GM21528 (cell line): ENCODE measurements at regions not wholly inside any gene's neighbourhood (a gene's known extent, or its start where the extent isn't known, plus 50 kb on each side); places are given as distances from the start of the nearest gene placed in this dataset.
"Not testable (repeated sequence)": the region's sequence is repeated elsewhere in the genome, so short reads cannot be mapped to it uniquely, and the experiment has no call there.

Experiments used
- ATAC-seq: cut with Tn5 transposase; IDR thresholded peaks from one replicate; pipeline ENCODE4 v1.9.1; 2021; ENCODE audit warnings: mild to moderate bottlenecking, moderate library complexity; ENCODE audit not compliant: unreplicated experiment, low FRiP score

- no peak for ATAC-seq
Measured at GRCh38 chr13:23067129-23067528, 113.7 kb upstream of the SGCG start.

DNA sequence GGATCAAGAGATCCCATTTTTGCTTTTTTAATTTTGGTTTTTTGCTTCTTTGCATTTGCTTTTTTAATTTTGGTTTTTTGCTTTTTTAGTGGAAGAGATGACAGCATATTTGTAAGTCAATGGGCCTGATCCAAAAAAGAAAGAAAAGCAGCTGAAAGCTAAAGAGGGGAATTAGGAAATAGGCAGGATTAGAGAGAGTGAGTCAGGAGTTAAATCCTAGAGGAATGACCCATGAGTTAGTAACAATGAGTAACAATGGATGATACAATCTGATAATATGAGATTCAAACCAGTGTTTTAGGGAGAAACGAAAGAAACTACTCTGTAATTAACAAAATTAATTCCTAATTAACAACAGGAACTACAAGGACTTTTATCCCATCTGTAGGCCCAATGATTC lies 111.2 kb upstream of the SGCG start:
- no peak for ATAC-seq

DNA sequence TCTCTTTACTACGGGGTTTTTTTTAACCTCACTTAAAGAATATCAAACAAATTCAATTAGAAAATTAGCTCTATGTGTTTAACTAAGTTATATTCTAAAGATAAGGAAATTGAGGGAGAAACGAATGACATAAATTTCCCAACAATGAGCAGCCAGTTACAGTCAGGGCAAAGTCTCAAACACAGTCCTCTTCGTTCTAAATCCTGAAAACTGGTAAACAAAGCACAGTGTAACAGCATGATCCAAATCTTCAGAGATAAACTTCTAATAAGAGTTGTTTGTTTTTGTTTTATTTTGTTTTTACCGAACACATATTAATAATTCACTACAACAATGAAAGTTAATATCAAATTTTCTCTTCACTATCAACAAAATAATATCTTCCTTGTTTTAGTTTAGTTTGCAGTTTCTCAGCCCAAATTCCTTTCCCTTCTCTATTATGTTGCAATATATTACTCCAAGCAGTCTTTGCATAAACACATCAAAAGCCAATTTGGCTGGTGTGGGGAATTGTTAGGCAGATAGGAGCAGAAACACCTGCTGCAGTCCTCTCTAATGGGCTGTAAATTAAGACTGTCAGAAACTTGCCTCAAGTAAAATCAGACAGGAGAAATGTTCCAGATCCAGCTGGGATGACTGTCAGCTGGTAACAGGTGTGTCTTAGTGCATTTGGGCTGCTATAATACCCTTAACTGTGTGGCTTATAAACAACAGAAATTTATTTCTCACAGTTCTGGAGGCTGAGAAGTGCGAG lies 106.5 kb upstream of the SGCG start:
- ATAC-seq, result no peak

- no peak for ATAC-seq
Measured at GRCh38 chr13:23081220-23081619, 99.6 kb upstream of the SGCG start.

DNA sequence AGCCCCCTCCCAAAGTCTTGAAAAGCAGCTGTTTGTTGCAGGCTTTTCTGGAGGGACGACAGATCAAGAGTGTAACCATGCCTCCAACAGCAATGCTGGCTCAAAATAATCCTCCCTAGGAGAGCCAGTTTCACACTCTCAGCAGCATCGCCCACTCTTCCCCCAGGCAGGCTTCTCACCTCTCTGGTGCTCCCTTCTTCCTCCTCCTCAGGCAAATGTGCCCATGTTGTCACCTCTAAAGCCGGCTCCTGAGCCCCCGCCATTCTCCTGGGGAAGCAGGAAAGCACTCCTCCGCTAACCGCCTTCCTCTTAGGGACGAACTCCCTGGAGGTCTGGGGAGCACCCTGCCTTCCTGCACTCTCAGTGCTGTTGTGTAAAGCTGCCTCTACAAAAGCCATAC lies 98.9 kb upstream of the SGCG start:
- ATAC-seq, result no peak

DNA sequence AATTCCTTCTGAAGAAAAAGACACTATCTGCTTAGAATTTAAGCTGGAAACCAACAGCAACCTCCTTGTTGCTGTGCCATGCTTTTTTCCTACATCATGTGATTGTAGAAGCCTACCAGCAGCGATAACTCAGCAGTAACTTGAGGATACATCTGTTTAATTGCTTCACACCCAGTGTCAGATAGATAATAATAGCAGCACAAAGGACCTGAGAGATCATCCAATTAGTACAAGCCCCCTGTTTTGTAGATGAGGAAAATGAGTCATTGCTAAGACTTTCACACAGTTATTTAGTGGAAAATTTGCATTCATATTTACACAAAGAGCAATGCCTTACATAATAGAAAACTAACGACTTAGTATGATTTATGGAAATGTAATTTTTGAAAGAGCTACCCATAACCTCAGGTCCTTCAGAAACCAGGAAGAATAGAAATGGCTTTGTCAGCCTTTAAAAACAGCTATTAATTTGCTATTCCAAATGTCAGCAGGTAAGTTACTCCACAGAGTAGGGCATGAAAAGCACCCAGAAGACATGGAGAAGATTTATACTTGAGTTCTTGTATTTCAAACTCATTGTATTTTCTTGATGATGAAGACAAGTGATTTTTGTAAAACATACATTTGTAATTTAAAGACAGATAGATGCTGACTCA lies 93.7 kb upstream of the SGCG start:
- ATAC-seq, result no peak

GRCh38 chr13:23087880-23088279 lies 92.9 kb upstream of the SGCG start:
- ATAC-seq, result no peak

GRCh38 chr13:23098161-23098907 lies 82.4 kb upstream of the SGCG start:
- ATAC-seq, result no peak

- no peak for ATAC-seq
Measured at GRCh38 chr13:23105051-23105450, 75.7 kb upstream of the SGCG start.

- ATAC-seq, result no peak
Measured at GRCh38 chr13:23107665-23108064, 73.1 kb upstream of the SGCG start.

DNA sequence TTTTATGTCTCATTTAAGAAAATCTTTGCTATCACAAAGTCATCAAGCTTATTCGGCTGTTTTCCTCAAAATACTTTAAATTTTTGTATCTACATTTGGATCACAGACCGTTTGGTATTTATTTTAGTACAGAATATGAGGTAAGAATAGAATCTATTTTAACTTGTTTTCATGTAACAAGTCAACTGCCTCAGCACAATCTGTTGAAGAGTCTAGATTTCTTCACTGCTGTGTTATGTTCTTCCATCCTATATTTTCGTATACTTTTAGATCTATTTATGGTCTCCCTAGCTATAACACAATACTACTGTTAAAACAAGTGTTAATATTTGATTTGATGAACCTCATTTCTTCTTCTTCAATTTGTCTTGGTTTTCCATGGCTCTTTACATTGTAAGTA lies 61.6 kb upstream of the SGCG start:
- ATAC-seq, result no peak

DNA sequence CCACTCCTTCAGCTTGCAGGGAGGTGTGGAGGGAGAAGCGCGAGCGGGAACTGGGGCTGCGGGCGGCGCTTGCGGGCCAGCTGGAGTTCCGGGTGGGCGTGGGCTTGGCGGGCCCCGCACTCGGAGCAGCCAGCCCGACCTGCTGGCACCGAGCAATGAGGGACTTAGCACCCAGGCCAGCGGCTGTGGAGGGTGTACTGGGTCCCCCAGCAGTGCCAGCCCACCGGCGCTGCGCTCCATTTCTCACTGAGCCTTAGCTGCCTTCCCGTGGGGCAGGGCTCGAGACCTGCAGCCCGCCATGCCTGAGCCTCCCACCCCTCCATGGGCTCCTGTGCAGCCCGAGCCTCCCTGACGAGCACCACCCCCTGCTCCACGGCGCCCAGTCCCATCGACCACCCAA lies 53.2 kb upstream of the SGCG start:
- ATAC-seq, result not testable (repeated sequence)

GRCh38 chr13:23129331-23129730 lies 51.4 kb upstream of the SGCG start:
- no peak for ATAC-seq
